CD8-positive, alpha-beta memory T cell (primary cell): ENCODE measurements at regions not wholly inside any gene's neighbourhood (a gene's known extent, or its start where the extent isn't known, plus 50 kb on each side); places are given as distances from the start of the nearest gene placed in this dataset.

Source experiments
- CTCF ChIA-PET: fragments of 350-600 bp; sonication (Branson Sonifier 250); formaldehyde crosslinking; loops from one replicate; lab custom pipeline; 2021; ENCODE audit warnings: antibody characterized with exemption; lab: Charles Lee
- POLR2A ChIA-PET: fragments of 350-600 bp; sonication (Branson Sonifier 250); formaldehyde crosslinking; loops from one replicate; lab custom pipeline; 2021; ENCODE audit warnings: antibody characterized with exemption; lab: Charles Lee
- DNase-seq, 5 donors: peaks; one replicate each; pipeline versions ENCODE4 v3.0.0 to v3.0.0-alpha.2; 2020 to 2022; ENCODE audit warnings: mixed read lengths in 1 of 5
- H3K27ac ChIP-seq: one replicate; pipeline ENCODE4 v1.7.0; 2013; ENCODE audit warnings: low read depth, mild to moderate bottlenecking, low read length, moderate library complexity
- H3K27me3 ChIP-seq: 2 replicates; pipeline ENCODE4 v1.7.0; 2013; ENCODE audit warnings: low read length, mild to moderate bottlenecking; ENCODE audit not compliant: insufficient read depth, poor library complexity, severe bottlenecking
- H3K36me3 ChIP-seq: 2 replicates; pipeline ENCODE4 v1.7.0; 2013; ENCODE audit warnings: mild to moderate bottlenecking, low read length, moderate library complexity; ENCODE audit not compliant: insufficient read depth
- H3K4me1 ChIP-seq: 2 replicates; pipeline ENCODE4 v1.7.0; 2013; ENCODE audit warnings: mild to moderate bottlenecking, low read length, moderate library complexity; ENCODE audit not compliant: insufficient read depth
- H3K4me3 ChIP-seq: 2 replicates; pipeline ENCODE4 v1.7.0; 2013; ENCODE audit warnings: mild to moderate bottlenecking, low read length
- H3K9me3 ChIP-seq: 2 replicates; pipeline ENCODE4 v1.7.0; 2013; ENCODE audit warnings: mild to moderate bottlenecking, low read length
- H3K27ac Mint-ChIP-seq, 8 donors: one replicate each; pipeline ENCODE4 v1.8.0; 2020 to 2021; ENCODE audit warnings: mixed read lengths in 8 of 8, mild to moderate bottlenecking in 6 of 8, inconsistent platforms in 3 of 8, moderate library complexity in 3 of 8
- H3K27me3 Mint-ChIP-seq, 2 donors: one replicate each; pipeline ENCODE4 v1.8.0; 2020 to 2021; ENCODE audit warnings: mixed read lengths in 2 of 2, mild to moderate bottlenecking in 1 of 2, moderate library complexity in 1 of 2
- H3K36me3 Mint-ChIP-seq, 3 donors: one replicate each; pipeline ENCODE4 v1.8.0; 2020 to 2021; ENCODE audit warnings: mixed read lengths in 3 of 3, inconsistent platforms in 1 of 3, mild to moderate bottlenecking in 1 of 3
- H3K4me1 Mint-ChIP-seq, 3 donors: one replicate each; pipeline ENCODE4 v1.8.0; 2020 to 2021; ENCODE audit warnings: mixed read lengths in 3 of 3, inconsistent platforms in 1 of 3, mild to moderate bottlenecking in 1 of 3
- H3K4me3 Mint-ChIP-seq, 7 donors: one replicate each; pipeline ENCODE4 v1.8.0; 2020 to 2021; ENCODE audit warnings: mixed read lengths in 7 of 7, mild to moderate bottlenecking in 6 of 7, moderate library complexity in 4 of 7, inconsistent platforms in 2 of 7
- H3K9me3 Mint-ChIP-seq, 5 donors: one replicate each; pipeline ENCODE4 v1.8.0; 2020 to 2022; ENCODE audit warnings: mixed read lengths in 5 of 5, mild to moderate bottlenecking in 3 of 5, moderate library complexity in 2 of 5, inconsistent platforms in 1 of 5

GRCh38 chr2:139645617-139646016 lies 865.4 kb upstream of the NXPH2 start:
- no peaks in the 10 kb centered on the region for H3K36me3 Mint-ChIP-seq
- H3K4me1 Mint-ChIP-seq = no peaks in the 10 kb centered on the region
- no peak overlapping the region for H3K27ac Mint-ChIP-seq
- H3K9me3 Mint-ChIP-seq = peaks cover 10 to 38% (median 18%) of the 10 kb centered on the region in 5 donors
- H3K9me3 ChIP-seq = peaks cover 4% of the 10 kb centered on the region
- H3K27me3 ChIP-seq = no peaks in the 10 kb centered on the region
- no peak overlapping the region for H3K27ac ChIP-seq
- ChIA-PET POLR2A (no interaction called here), CTCF (no interaction called here)
- H3K4me3 Mint-ChIP-seq = no peak overlapping the region
- H3K4me1 ChIP-seq = no peaks in the 10 kb centered on the region
- no peaks in the 10 kb centered on the region for H3K36me3 ChIP-seq
- H3K4me3 ChIP-seq = no peak overlapping the region
- no peaks in the 10 kb centered on the region for H3K27me3 Mint-ChIP-seq
- no peak for DNase-seq

GRCh38 chr2:139643139-139643538 lies 862.9 kb upstream of the NXPH2 start:
- Histone ChIP-seq H3K4me3 (no peak overlapping the region), H3K9me3 (peaks cover 4% of the 10 kb centered on the region), H3K27me3 (no peaks in the 10 kb centered on the region), H3K27ac (no peak overlapping the region), H3K36me3 (no peaks in the 10 kb centered on the region), H3K4me1 (no peaks in the 10 kb centered on the region)
- CTCF ChIA-PET = no interaction called here
- Mint-ChIP-seq H3K4me1 (no peaks in the 10 kb centered on the region), H3K9me3 (peaks cover 7 to 34% (median 11%) of the 10 kb centered on the region in 5 donors), H3K27ac (no peak overlapping the region), H3K27me3 (no peaks in the 10 kb centered on the region), H3K4me3 (no peak overlapping the region), H3K36me3 (no peaks in the 10 kb centered on the region)
- no peak for DNase-seq
- POLR2A ChIA-PET = no interaction called here

GRCh38 chr2:139631966-139632365 lies 851.8 kb upstream of the NXPH2 start:
- Histone ChIP-seq H3K9me3 (no peaks in the 10 kb centered on the region), H3K27me3 (no peaks in the 10 kb centered on the region), H3K4me1 (no peaks in the 10 kb centered on the region), H3K4me3 (no peak overlapping the region), H3K36me3 (no peaks in the 10 kb centered on the region), H3K27ac (no peak overlapping the region)
- H3K4me3 Mint-ChIP-seq = no peak overlapping the region
- no peaks in the 10 kb centered on the region for H3K36me3 Mint-ChIP-seq
- no peak for DNase-seq
- peaks cover 3 to 40% (median 10%) of the 10 kb centered on the region in 5 donors for H3K9me3 Mint-ChIP-seq
- H3K27ac Mint-ChIP-seq = no peak overlapping the region
- ChIA-PET CTCF (no interaction called here), POLR2A (no interaction called here)
- no peaks in the 10 kb centered on the region for H3K27me3 Mint-ChIP-seq
- no peaks in the 10 kb centered on the region for H3K4me1 Mint-ChIP-seq

- Histone ChIP-seq H3K27ac (no peak overlapping the region), H3K4me3 (no peak overlapping the region), H3K36me3 (no peaks in the 10 kb centered on the region), H3K9me3 (no peaks in the 10 kb centered on the region), H3K4me1 (no peaks in the 10 kb centered on the region), H3K27me3 (no peaks in the 10 kb centered on the region)
- Mint-ChIP-seq H3K9me3 (peaks cover 7 to 44% (median 10%) of the 10 kb centered on the region in 5 donors), H3K27me3 (no peaks in the 10 kb centered on the region), H3K4me1 (no peaks in the 10 kb centered on the region), H3K4me3 (no peak overlapping the region), H3K27ac (no peak overlapping the region), H3K36me3 (no peaks in the 10 kb centered on the region)
- DNase-seq = no peak
- ChIA-PET CTCF (no interaction called here), POLR2A (no interaction called here)
Observed at GRCh38 chr2:139628931-139629330, 848.7 kb upstream of the NXPH2 start.

- no peak overlapping the region for H3K27ac Mint-ChIP-seq
- H3K9me3 ChIP-seq = no peaks in the 10 kb centered on the region
Observed at GRCh38 chr2:139626128-139626527, 845.9 kb upstream of the NXPH2 start.

GRCh38 chr2:139622691-139623090 lies 842.5 kb upstream of the NXPH2 start:
- no peaks in the 10 kb centered on the region for H3K4me1 ChIP-seq
- no peak overlapping the region for H3K4me3 Mint-ChIP-seq
- no peaks in the 10 kb centered on the region for H3K4me1 Mint-ChIP-seq
- H3K9me3 Mint-ChIP-seq = peaks cover 23 to 59% (median 26%) of the 10 kb centered on the region in 5 donors
- H3K27me3 ChIP-seq = no peaks in the 10 kb centered on the region
- H3K4me3 ChIP-seq = no peak overlapping the region
- H3K36me3 ChIP-seq = no peaks in the 10 kb centered on the region
- no peaks in the 10 kb centered on the region for H3K36me3 Mint-ChIP-seq
- DNase-seq = no peak
- H3K27ac ChIP-seq = no peak overlapping the region
- H3K27ac Mint-ChIP-seq = no peak overlapping the region
- H3K27me3 Mint-ChIP-seq = no peaks in the 10 kb centered on the region
- POLR2A ChIA-PET = no interaction called here
- H3K9me3 ChIP-seq = no peaks in the 10 kb centered on the region
- CTCF ChIA-PET = no interaction called here

More at GRCh38 chr2:139626128-139626527, 845.9 kb upstream of the NXPH2 start:
- H3K4me3 Mint-ChIP-seq = no peak overlapping the region
- ChIA-PET CTCF (no interaction called here), POLR2A (no interaction called here)
- Histone ChIP-seq H3K36me3 (no peaks in the 10 kb centered on the region), H3K4me3 (no peak overlapping the region), H3K27me3 (no peaks in the 10 kb centered on the region), H3K27ac (no peak overlapping the region), H3K4me1 (no peaks in the 10 kb centered on the region)
- no peak for DNase-seq
- H3K36me3 Mint-ChIP-seq = no peaks in the 10 kb centered on the region
- H3K27me3 Mint-ChIP-seq = no peaks in the 10 kb centered on the region
- H3K4me1 Mint-ChIP-seq = no peaks in the 10 kb centered on the region
- H3K9me3 Mint-ChIP-seq = peaks cover 5 to 58% (median 20%) of the 10 kb centered on the region in 5 donors

GRCh38 chr2:139617747-139618146 lies 837.6 kb upstream of the NXPH2 start:
- POLR2A ChIA-PET = no interaction called here
- Histone ChIP-seq H3K4me3 (no peak overlapping the region), H3K27me3 (no peaks in the 10 kb centered on the region), H3K36me3 (no peaks in the 10 kb centered on the region), H3K27ac (no peak overlapping the region), H3K4me1 (no peaks in the 10 kb centered on the region), H3K9me3 (no peaks in the 10 kb centered on the region)
- Mint-ChIP-seq H3K4me1 (no peaks in the 10 kb centered on the region), H3K36me3 (no peaks in the 10 kb centered on the region), H3K4me3 (no peak overlapping the region), H3K9me3 (peaks cover 21 to 46% (median 34%) of the 10 kb centered on the region in 5 donors), H3K27ac (no peak overlapping the region), H3K27me3 (no peaks in the 10 kb centered on the region)
- CTCF ChIA-PET = no interaction called here
- DNase-seq = no peak

- H3K4me3 Mint-ChIP-seq = no peak overlapping the region
- POLR2A ChIA-PET = no interaction called here
- CTCF ChIA-PET = no interaction called here
Observed at GRCh38 chr2:139613264-139613663, 833.1 kb upstream of the NXPH2 start.

GRCh38 chr2:139610512-139610911 lies 830.3 kb upstream of the NXPH2 start:
- CTCF ChIA-PET = no interaction called here
- no peak overlapping the region for H3K27ac Mint-ChIP-seq

More at GRCh38 chr2:139613264-139613663, 833.1 kb upstream of the NXPH2 start:
- no peaks in the 10 kb centered on the region for H3K36me3 ChIP-seq
- Mint-ChIP-seq H3K4me1 (no peaks in the 10 kb centered on the region), H3K27me3 (no peaks in the 10 kb centered on the region), H3K36me3 (no peaks in the 10 kb centered on the region), H3K27ac (no peak overlapping the region), H3K9me3 (peaks cover 16 to 25% (median 20%) of the 10 kb centered on the region in 5 donors)
- no peaks in the 10 kb centered on the region for H3K4me1 ChIP-seq
- H3K27me3 ChIP-seq = no peaks in the 10 kb centered on the region
- no peak overlapping the region for H3K4me3 ChIP-seq
- H3K27ac ChIP-seq = no peak overlapping the region
- H3K9me3 ChIP-seq = no peaks in the 10 kb centered on the region
- DNase-seq = no peak

More at GRCh38 chr2:139610512-139610911, 830.3 kb upstream of the NXPH2 start:
- Mint-ChIP-seq H3K4me3 (no peak overlapping the region), H3K27me3 (no peaks in the 10 kb centered on the region), H3K9me3 (peaks cover 12 to 29% (median 24%) of the 10 kb centered on the region in 5 donors), H3K4me1 (no peaks in the 10 kb centered on the region), H3K36me3 (no peaks in the 10 kb centered on the region)
- Histone ChIP-seq H3K27ac (no peak overlapping the region), H3K9me3 (no peaks in the 10 kb centered on the region), H3K27me3 (no peaks in the 10 kb centered on the region), H3K4me1 (no peaks in the 10 kb centered on the region), H3K36me3 (no peaks in the 10 kb centered on the region), H3K4me3 (no peak overlapping the region)
- POLR2A ChIA-PET = no interaction called here
- no peak for DNase-seq
